Nephron (organoid): ENCODE measurements at regions not wholly inside any gene's neighbourhood (a gene's known extent, or its start where the extent isn't known, plus 50 kb on each side); places are given as distances from the start of the nearest gene placed in this dataset.
A peak's percentile ranks its signal among the peaks of the same experiment; 100 is the strongest.
"Not testable (repeated sequence)": the region's sequence is repeated elsewhere in the genome, so short reads cannot be mapped to it uniquely, and the experiment has no call there.

ENCODE experiments used
- H3K27ac Mint-ChIP-seq, 3 experiments: 2 replicates each; pipeline ENCODE4 v1.8.0; 2020; ENCODE audit warnings: mixed read lengths in 3 of 3, mild to moderate bottlenecking in 2 of 3, moderate library complexity in 1 of 3
- H3K27me3 Mint-ChIP-seq: 2 replicates; pipeline ENCODE4 v1.8.0; 2021; ENCODE audit warnings: low read depth, mild to moderate bottlenecking, moderate library complexity, mixed read lengths
- H3K36me3 Mint-ChIP-seq: 2 replicates; pipeline ENCODE4 v1.8.0; 2020; ENCODE audit warnings: low read depth, mixed read lengths
- H3K4me1 Mint-ChIP-seq: 2 replicates; pipeline ENCODE4 v1.8.0; 2020; ENCODE audit warnings: mixed read lengths
- H3K4me3 Mint-ChIP-seq, 3 experiments: 2 replicates each; pipeline ENCODE4 v1.8.0; 2020; ENCODE audit warnings: mild to moderate bottlenecking in 3 of 3, mixed read lengths in 3 of 3, moderate library complexity in 2 of 3
- H3K9me3 Mint-ChIP-seq: 2 replicates; pipeline ENCODE4 v1.8.0; 2020; ENCODE audit warnings: mixed read lengths
- TF ChIP-seq, protein P1 (sequence below), 3 experiments: fragments of 200-600 bp; sonication (generic); IDR thresholded peaks; one replicate each; pipeline ENCODE4 v1.5.0; 2021; ENCODE audit warnings: antibody characterized with exemption in 3 of 3; ENCODE audit not compliant: unreplicated experiment in 3 of 3

DNA sequence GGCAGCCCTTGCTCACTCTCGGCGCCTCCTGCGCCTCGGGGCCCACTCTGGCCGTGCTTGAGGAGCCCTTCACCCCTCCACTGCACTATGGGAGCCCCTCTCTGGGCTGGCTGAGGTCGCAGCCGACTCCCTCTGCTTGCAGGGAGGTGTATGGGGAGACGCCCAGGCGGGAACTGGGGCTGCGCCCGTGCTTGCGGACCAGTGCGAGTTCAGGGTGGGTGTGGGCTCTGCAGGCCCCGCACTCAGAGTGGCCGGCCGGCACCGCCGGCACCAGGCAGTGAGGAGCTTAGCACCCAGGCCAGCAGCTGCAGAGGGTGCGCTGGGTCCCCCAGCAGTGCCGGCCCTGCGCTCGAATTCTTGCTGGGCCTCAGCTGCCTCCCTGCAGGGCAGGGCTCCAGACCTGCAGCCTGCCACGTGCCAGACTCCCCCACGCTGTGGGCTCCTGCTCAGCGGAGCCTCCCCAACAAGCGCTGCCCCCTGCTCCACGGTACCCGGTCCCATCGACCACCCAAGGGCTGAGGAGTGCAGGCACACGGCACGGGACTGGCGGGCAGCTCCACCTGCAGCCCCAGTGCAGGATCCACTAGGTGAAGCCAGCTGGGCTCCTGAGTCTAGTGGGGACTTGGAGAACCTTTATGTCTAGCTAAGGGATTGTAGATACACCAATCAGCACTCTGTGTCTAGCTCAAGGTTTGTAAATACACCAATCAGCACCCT is 54.0 kb upstream of the WWC2 start:
- not testable (repeated sequence) for H3K27ac Mint-ChIP-seq, H3K36me3 Mint-ChIP-seq, H3K4me1 Mint-ChIP-seq, H3K27me3 Mint-ChIP-seq, H3K4me3 Mint-ChIP-seq
- peaks cover 22% of the 10 kb centered on the region for H3K9me3 Mint-ChIP-seq

DNA sequence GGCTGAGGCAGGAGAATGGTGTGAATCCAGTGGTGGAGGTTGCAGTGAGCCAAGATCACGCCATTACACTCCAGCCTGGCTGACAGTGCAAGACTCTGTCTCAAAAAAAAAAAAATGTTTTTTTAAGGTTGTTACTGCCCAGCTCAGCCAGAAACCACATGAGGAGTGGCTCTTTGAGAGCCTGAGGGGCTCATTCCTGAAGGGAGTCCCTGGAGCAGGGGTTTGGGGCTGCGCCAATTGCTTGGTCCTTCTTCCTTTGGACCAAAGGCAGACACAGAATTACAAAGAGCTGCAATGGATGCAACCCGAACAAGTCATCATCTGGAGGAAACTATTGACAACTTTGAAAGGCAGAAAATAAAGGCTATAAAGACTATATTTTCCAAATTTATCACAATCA is 60.6 kb upstream of the WWC2 start:
- TF ChIP-seq, protein P1, sequence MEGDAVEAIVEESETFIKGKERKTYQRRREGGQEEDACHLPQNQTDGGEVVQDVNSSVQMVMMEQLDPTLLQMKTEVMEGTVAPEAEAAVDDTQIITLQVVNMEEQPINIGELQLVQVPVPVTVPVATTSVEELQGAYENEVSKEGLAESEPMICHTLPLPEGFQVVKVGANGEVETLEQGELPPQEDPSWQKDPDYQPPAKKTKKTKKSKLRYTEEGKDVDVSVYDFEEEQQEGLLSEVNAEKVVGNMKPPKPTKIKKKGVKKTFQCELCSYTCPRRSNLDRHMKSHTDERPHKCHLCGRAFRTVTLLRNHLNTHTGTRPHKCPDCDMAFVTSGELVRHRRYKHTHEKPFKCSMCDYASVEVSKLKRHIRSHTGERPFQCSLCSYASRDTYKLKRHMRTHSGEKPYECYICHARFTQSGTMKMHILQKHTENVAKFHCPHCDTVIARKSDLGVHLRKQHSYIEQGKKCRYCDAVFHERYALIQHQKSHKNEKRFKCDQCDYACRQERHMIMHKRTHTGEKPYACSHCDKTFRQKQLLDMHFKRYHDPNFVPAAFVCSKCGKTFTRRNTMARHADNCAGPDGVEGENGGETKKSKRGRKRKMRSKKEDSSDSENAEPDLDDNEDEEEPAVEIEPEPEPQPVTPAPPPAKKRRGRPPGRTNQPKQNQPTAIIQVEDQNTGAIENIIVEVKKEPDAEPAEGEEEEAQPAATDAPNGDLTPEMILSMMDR (IDR thresholded peaks at IDR 0.05; ENCODE audit: unreplicated experiment in 3 of 3): no peak
- no peaks in the 10 kb centered on the region for H3K4me1 Mint-ChIP-seq
- H3K4me3 Mint-ChIP-seq: no peak overlapping the region
- no peaks in the 10 kb centered on the region for H3K36me3 Mint-ChIP-seq
- no peaks in the 10 kb centered on the region for H3K27me3 Mint-ChIP-seq
- H3K27ac Mint-ChIP-seq: no peak overlapping the region
- peaks cover 7% of the 10 kb centered on the region for H3K9me3 Mint-ChIP-seq

DNA sequence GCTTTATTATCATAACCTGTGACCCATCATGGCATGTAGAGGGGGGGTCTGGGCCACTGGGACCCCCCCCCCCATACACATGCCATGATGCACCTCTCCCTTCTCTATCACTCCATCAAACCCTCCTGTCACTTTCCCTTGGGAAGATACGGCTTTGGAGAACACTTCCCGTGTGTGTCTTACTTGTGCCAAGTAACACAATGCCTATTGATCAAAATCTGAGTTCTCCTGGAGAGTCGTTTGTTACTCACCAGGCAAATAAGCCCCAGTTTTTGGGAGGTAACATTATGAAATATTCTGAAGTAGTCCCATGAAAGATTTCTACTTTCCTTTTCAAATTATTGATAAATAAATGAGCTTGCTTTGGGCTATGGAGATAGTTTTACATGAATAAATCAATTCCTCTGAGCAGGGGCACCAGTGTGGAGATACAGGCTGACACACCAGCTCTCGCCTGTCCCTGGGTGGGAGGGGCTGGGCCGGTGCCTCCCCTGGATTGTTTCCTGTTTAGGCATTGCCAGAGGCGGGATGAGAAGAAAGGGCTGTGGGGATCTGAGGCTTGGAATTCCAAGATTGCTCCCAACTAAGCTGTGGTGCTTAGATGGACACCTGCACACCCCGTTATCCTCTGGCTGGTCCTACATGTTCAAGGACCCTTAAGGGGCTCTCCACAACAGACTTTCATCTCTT is 63.2 kb upstream of the WWC2 start:
- H3K4me1 Mint-ChIP-seq: no peaks in the 10 kb centered on the region
- no peaks in the 10 kb centered on the region for H3K27me3 Mint-ChIP-seq
- H3K27ac Mint-ChIP-seq: peak overlapping the region in 2 of 3 experiments; percentile 58 to 60
- no peaks in the 10 kb centered on the region for H3K9me3 Mint-ChIP-seq
- H3K4me3 Mint-ChIP-seq: no peak overlapping the region
- TF ChIP-seq, protein P1 (IDR thresholded peaks at IDR 0.05; ENCODE audit: unreplicated experiment in 3 of 3): no peak
- no peaks in the 10 kb centered on the region for H3K36me3 Mint-ChIP-seq

DNA sequence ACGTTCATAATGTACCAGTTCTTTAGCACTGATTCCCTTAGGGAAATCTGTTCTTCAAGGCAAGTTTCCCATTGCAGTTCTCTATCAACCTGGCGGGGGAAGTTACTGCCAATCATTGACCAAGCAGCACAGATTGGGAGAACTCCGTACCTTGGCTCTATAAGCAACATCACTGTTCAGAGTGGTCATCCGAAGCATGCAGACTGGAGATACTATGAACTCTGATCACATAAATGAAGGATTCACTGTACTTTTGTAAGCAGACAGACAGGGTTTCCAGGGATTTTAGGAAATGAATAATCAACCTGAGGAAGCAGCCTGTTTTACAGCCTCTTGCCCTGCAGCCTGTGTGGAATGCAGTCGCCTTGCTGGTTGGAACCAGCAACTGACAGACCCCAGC is 63.8 kb upstream of the WWC2 start:
- H3K4me1 Mint-ChIP-seq: no peaks in the 10 kb centered on the region
- peaks cover 3% of the 10 kb centered on the region for H3K27me3 Mint-ChIP-seq
- H3K4me3 Mint-ChIP-seq: no peak overlapping the region

DNA sequence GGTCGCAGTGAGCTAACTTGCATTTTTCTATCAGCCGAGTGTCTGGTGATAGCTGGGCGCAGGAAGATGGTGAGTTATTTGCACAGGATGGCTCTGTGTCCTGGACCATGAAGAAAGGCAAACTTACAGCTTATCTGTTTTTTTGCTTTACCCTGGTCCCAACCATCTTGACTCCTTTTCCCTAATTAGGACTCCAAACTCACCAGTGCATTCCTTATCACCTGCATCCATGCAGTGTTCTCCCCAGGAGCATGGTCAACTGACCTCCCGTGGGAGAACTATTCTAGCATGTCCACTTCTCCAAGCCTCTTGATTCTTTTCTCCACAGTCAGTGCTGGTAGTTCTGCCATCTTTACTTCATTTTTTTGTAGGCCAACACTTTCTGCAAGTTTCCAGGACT is 68.2 kb upstream of the WWC2 start:
- Mint-ChIP-seq H3K27me3 (peaks cover 5% of the 10 kb centered on the region), H3K36me3 (no peaks in the 10 kb centered on the region), H3K27ac (no peak overlapping the region), H3K4me1 (no peaks in the 10 kb centered on the region), H3K4me3 (no peak overlapping the region), H3K9me3 (no peaks in the 10 kb centered on the region)
- TF ChIP-seq, protein P1 (IDR thresholded peaks at IDR 0.05; ENCODE audit: unreplicated experiment in 3 of 3): no peak

More for the DNA sequence above, 63.8 kb upstream of the WWC2 start:
- no peaks in the 10 kb centered on the region for H3K9me3 Mint-ChIP-seq
- TF ChIP-seq, protein P1 (IDR thresholded peaks at IDR 0.05; ENCODE audit: unreplicated experiment in 3 of 3): no peak
- H3K27ac Mint-ChIP-seq: peak overlapping the region in 2 of 3 experiments; percentile 58 to 60
- H3K36me3 Mint-ChIP-seq: no peaks in the 10 kb centered on the region

DNA sequence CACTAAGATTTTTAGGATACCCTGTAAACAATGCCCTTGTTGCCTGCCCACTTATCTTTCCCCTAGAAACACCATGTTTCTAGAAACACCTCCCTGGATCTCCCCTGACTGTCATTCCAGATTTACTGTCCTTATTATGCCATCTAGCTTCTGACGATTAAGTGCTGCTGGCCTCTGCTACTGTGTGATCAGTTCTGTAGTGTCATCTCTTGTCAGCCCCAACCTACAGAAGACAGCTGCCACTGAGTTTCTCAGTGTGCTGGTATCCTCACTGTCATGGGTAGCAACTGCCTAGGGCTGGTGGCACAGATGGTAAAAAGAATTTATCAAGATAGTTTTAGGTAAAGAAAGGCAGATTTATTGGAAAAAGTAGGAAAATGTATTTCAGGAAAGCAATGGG is 68.7 kb upstream of the WWC2 start:
- Mint-ChIP-seq H3K27me3 (peaks cover 5% of the 10 kb centered on the region), H3K4me1 (no peaks in the 10 kb centered on the region), H3K4me3 (no peak overlapping the region)

More for the DNA sequence above, 68.7 kb upstream of the WWC2 start:
- Mint-ChIP-seq H3K9me3 (no peaks in the 10 kb centered on the region), H3K27ac (no peak overlapping the region), H3K36me3 (no peaks in the 10 kb centered on the region)
- TF ChIP-seq, protein P1 (IDR thresholded peaks at IDR 0.05; ENCODE audit: unreplicated experiment in 3 of 3): no peak
